ENCODE measurements at regions not wholly inside any gene's neighbourhood (a gene's known extent, or its start where the extent isn't known, plus 50 kb on each side); places are given as distances from the start of the nearest gene placed in this dataset.
A peak's percentile ranks its signal among the peaks of the same experiment; 100 is the strongest.

GRCh38 chr4:169810325-169811323, 52.9 kb upstream of the HPF1 start:
- peak; percentile 51 for DNase-seq (ENCODE audit: low read depth)

DNA sequence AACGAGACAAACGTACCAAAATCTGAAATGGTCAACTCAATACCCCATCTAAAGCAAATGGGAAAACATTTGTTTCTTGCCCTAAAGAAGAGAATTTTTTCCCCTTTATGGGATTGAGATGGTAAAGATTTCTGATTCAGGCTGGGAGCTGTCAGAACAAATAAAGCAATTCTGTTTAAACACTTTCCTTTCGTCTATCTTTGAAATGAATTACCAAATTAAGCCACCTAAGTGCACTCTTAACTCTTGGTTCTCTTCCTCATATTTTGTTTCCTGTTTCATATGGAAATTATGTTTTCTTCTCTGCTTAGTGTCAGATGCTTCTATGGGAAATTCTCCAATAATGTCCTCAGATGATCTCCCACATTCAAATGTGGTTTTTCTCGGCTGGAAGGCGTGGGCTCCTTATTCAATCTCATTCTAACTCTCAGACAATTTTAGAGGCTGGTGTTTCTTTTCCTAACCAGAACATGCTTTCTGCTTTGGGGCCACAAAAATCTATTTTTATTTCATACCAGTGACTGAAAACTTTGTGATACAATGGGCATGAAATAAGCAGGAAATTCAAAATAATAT, 50.3 kb upstream of the HPF1 start:
- DNase-seq (ENCODE audit: low read depth) = no peak

Measured in HS-5 (cell line).